ENCODE measurements at regions not wholly inside any gene's neighbourhood (a gene's known extent, or its start where the extent isn't known, plus 50 kb on each side); places are given as distances from the start of the nearest gene placed in this dataset.
A peak's percentile ranks its signal among the peaks of the same experiment; 100 is the strongest.
"Not testable (repeated sequence)": the region's sequence is repeated elsewhere in the genome, so short reads cannot be mapped to it uniquely, and the experiment has no call there.

GRCh38 chr10:30696416-30697185 is 67.0 kb upstream of the LYZL2 start:
- H3K4me1 ChIP-seq (replicated peaks in 1 of 4; ENCODE audit: control insufficient read depth in 3 of 4, insufficient read depth in 4 of 4, low read length in 3 of 4), result peaks cover 0 to 11% (median 4%) of the 10 kb centered on the region in 4 experiments; a peak in 5 of 7 replicates
- not testable (repeated sequence) for H3K23me2 ChIP-seq (ENCODE audit: low read depth, low read length); H3K36me3 ChIP-seq (ENCODE audit: control insufficient read depth in 2 of 4, insufficient read depth in 4 of 4, low read length in 3 of 4); H4K91ac ChIP-seq (replicated peaks; ENCODE audit: insufficient read length, low read length); H3K4me3 ChIP-seq (ENCODE audit: extremely low read depth in 1 of 4, insufficient read depth in 2 of 4, low read depth in 3 of 4, low read length in 4 of 4); H3K27ac ChIP-seq (ENCODE audit: low read depth, low read length); H4K20me1 ChIP-seq (replicated peaks in 1 of 2; ENCODE audit: control insufficient read depth in 1 of 2, insufficient read depth in 2 of 2, low read length in 2 of 2); H3K79me2 ChIP-seq (ENCODE audit: control insufficient read depth in 1 of 2, insufficient read depth in 2 of 2, low read length in 2 of 2); H4K5ac ChIP-seq (ENCODE audit: insufficient read length, low read depth, low read length); H3K79me1 ChIP-seq (ENCODE audit: low read depth, low read length); H2BK120ac ChIP-seq (replicated peaks; ENCODE audit: low read depth, low read length); H3K23ac ChIP-seq (ENCODE audit: insufficient read length); H3K9ac ChIP-seq (replicated peaks in 1 of 4; ENCODE audit: extremely low read depth in 1 of 4, low read depth in 3 of 4, low read length in 3 of 4); H3K14ac ChIP-seq (ENCODE audit: insufficient read length); H2BK15ac ChIP-seq (ENCODE audit: low read length); H2BK12ac ChIP-seq (ENCODE audit: low read depth, low read length); H3K18ac ChIP-seq (ENCODE audit: extremely low read depth, low read length); H3K56ac ChIP-seq (replicated peaks; ENCODE audit: insufficient read length, low read depth, low read length); H2AFZ ChIP-seq (ENCODE audit: low read length); H3K9me3 ChIP-seq (ENCODE audit: insufficient read depth in 2 of 2, low read depth in 1 of 2, low read length in 1 of 2); H2AK5ac ChIP-seq (ENCODE audit: low read depth, low read length); H2BK20ac ChIP-seq (ENCODE audit: low read length); H3K27me3 ChIP-seq (replicated peaks in 1 of 4; ENCODE audit: control insufficient read depth in 3 of 4, extremely low read depth in 1 of 4, insufficient read depth in 3 of 4, low read length in 3 of 4); DNase-seq (ENCODE audit: low read depth in 1 of 2, low spot score in 2 of 2); H2BK5ac ChIP-seq (ENCODE audit: low read depth, low read length); H3K4me2 ChIP-seq (ENCODE audit: insufficient read depth in 1 of 2, low read depth in 2 of 2, low read length in 2 of 2); H3K4ac ChIP-seq (replicated peaks; ENCODE audit: insufficient read length, low read depth, low read length)
- TF ChIP-seq CTCF (IDR thresholded peaks at IDR 0.05; ENCODE audit: control extremely low read depth in 1 of 3, insufficient read depth in 1 of 3, low read depth in 1 of 3, low read length in 3 of 3) (peak in 1 of 3 experiments; percentile 32; a peak in 1 of 4 replicates), RAD21 (IDR thresholded peaks at IDR 0.05 in 1 of 2, conservative IDR thresholded peaks at IDR 0.05 in 1 of 2; ENCODE audit: low read depth in 2 of 2, low read length in 2 of 2) (peak in 1 of 2 experiments; percentile 24; a peak in 1 of 4 replicates)
- peak overlapping the region; percentile 57; the same call in 1 of the 2 replicates for H4K8ac ChIP-seq (ENCODE audit: extremely low read depth, insufficient read depth, low read length)
- CTCF ChIA-PET (ENCODE audit: partially characterized antibody), result interaction anchor here (0.8 to 2.3 kb wide), 11 partner anchors 9 to 1032 kb away, joined by 3 to 9 read pairs (median 4); no protein-coding TSS in a partner anchor
- POLR2A ChIA-PET (ENCODE audit: partially characterized antibody), result interaction anchor here (0.7 kb wide), 1 partner anchor 9 kb away, joined by 3 read pairs; no protein-coding TSS in a partner anchor
- peak; percentile 87 for FAIRE-seq
- 94% methylated on average over 9 of the region's 10 CpGs; no CpG with 5 or more reads in 1 of the 2 experiments for WGBS, 2 experiments (ENCODE audit: extremely low coverage in 1 of 2, insufficient coverage in 1 of 2, insufficient read length in 1 of 2, insufficient replicate concordance in 2 of 2, low coverage in 1 of 2, low lambda C conversion rate in 2 of 2, missing lambda C conversion rate in 1 of 2)

Data from H1 (cell line).